ENCODE measurements at regions not wholly inside any gene's neighbourhood (a gene's known extent, or its start where the extent isn't known, plus 50 kb on each side); places are given as distances from the start of the nearest gene placed in this dataset.
"Not testable (repeated sequence)": the region's sequence is repeated elsewhere in the genome, so short reads cannot be mapped to it uniquely, and the experiment has no call there.

GRCh38 chr12:97800561-97800960, 338.0 kb downstream of the RMST start:
- DNase-seq (ENCODE audit: low spot score) = no peak

GRCh38 chr12:97801471-97802059, 339.0 kb downstream of the RMST start:
- DNase-seq (ENCODE audit: low spot score) = no peak

GRCh38 chr12:97805146-97805545, 342.5 kb downstream of the RMST start:
- DNase-seq (ENCODE audit: low spot score) = peak; percentile 12

GRCh38 chr12:97813301-97813700, 350.7 kb downstream of the RMST start:
- DNase-seq (ENCODE audit: low spot score) = no peak

- no peak for DNase-seq (ENCODE audit: low spot score)
These were observed 359.2 kb downstream of the RMST start for GRCh38 chr12:97821806-97822205.

GRCh38 chr12:97835541-97835940, 372.9 kb downstream of the RMST start:
- no peak for DNase-seq (ENCODE audit: low spot score)

- DNase-seq (ENCODE audit: low spot score) = no peak
These were observed 374.8 kb downstream of the RMST start for GRCh38 chr12:97837401-97837800.

GRCh38 chr12:97848051-97848450, 385.4 kb downstream of the RMST start:
- DNase-seq (ENCODE audit: low spot score) = no peak

GRCh38 chr12:97854477-97854876, 391.9 kb downstream of the RMST start:
- no peak for DNase-seq (ENCODE audit: low spot score)

- no peak for DNase-seq (ENCODE audit: low spot score)
These were observed 399.5 kb downstream of the RMST start for GRCh38 chr12:97862072-97862471.

- DNase-seq (ENCODE audit: low spot score) = no peak
These were observed 412.5 kb downstream of the RMST start for GRCh38 chr12:97875064-97875463.

GRCh38 chr12:97876780-97877179, 414.2 kb downstream of the RMST start:
- DNase-seq (ENCODE audit: low spot score) = no peak

GRCh38 chr12:97877404-97877803, 414.8 kb downstream of the RMST start:
- no peak for DNase-seq (ENCODE audit: low spot score)

GRCh38 chr12:97886511-97887176, 424.0 kb downstream of the RMST start:
- DNase-seq (ENCODE audit: low spot score) = no peak

- DNase-seq (ENCODE audit: low spot score) = not testable (repeated sequence)
These were observed 435.3 kb downstream of the RMST start for GRCh38 chr12:97897881-97898280.

GRCh38 chr12:97899529-97899928, 436.9 kb downstream of the RMST start:
- DNase-seq (ENCODE audit: low spot score) = no peak

GRCh38 chr12:97899956-97900355, 437.4 kb downstream of the RMST start:
- no peak for DNase-seq (ENCODE audit: low spot score)

GRCh38 chr12:97903356-97903755, 440.8 kb downstream of the RMST start:
- no peak for DNase-seq (ENCODE audit: low spot score)

GRCh38 chr12:97907504-97907903, 444.9 kb downstream of the RMST start:
- no peak for DNase-seq (ENCODE audit: low spot score)

- DNase-seq (ENCODE audit: low spot score) = no peak
These were observed 448.0 kb downstream of the RMST start for GRCh38 chr12:97910559-97910958.

GRCh38 chr12:97912943-97913342, 450.3 kb downstream of the RMST start:
- no peak for DNase-seq (ENCODE audit: low spot score)

GRCh38 chr12:97921979-97922722, 459.5 kb downstream of the RMST start:
- no peak for DNase-seq (ENCODE audit: low spot score)

- DNase-seq (ENCODE audit: low spot score) = no peak
These were observed 460.9 kb downstream of the RMST start for GRCh38 chr12:97923546-97923945.

Measured in putamen (tissue), 1 donor.